HUDEP-2 (cell line): ENCODE measurements at regions not wholly inside any gene's neighbourhood (a gene's known extent, or its start where the extent isn't known, plus 50 kb on each side); places are given as distances from the start of the nearest gene placed in this dataset.
"Not testable (repeated sequence)": the region's sequence is repeated elsewhere in the genome, so short reads cannot be mapped to it uniquely, and the experiment has no call there.

Source experiments
- DNase-seq, 76 experiments: peaks; one replicate each; lab custom pipeline; 2025; ENCODE audit not compliant: unreplicated experiment in 76 of 76; lab: John Stamatoyannopoulos, UW

DNA sequence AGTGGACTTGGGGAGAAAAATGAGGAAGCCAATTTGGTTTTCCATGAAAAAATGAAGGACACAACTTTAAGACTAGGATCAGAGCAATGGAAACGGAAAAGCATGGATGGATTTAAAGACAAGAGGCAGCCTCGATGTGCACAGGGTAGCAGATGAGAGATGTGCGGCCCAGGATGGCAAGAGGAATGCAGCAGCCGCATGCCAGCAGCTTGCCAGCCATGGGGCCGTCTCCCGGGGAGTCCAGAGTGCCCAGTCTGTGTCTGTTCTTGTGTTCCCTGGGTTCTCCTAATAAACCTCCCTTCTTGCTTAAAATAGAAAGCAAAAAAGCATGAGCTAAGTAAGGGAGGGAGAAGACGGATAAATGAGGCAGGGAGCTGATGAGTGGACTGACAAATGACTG is 68.0 kb upstream of the IQSEC1 start:
- no peak for DNase-seq

DNA sequence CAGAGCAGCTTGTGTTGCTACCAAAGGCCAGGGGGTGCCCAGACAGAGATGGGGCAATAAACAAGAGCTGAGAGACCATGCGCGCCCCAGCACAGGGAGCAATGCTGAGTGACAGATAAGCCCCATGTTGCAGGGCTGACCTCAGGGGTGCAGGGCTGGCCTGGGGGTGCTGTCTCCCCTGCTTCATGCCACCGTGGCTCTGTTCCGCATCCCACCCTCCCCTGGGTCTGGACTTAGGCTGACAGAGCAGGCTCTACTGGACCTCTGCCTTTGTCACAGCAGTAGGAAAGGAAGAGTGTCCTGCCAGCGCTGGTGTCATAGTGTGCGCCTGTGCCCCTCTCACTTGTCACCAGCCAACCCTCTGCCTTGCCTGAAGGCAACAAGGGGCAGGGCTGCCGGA is 67.4 kb upstream of the IQSEC1 start:
- no peak for DNase-seq

DNA sequence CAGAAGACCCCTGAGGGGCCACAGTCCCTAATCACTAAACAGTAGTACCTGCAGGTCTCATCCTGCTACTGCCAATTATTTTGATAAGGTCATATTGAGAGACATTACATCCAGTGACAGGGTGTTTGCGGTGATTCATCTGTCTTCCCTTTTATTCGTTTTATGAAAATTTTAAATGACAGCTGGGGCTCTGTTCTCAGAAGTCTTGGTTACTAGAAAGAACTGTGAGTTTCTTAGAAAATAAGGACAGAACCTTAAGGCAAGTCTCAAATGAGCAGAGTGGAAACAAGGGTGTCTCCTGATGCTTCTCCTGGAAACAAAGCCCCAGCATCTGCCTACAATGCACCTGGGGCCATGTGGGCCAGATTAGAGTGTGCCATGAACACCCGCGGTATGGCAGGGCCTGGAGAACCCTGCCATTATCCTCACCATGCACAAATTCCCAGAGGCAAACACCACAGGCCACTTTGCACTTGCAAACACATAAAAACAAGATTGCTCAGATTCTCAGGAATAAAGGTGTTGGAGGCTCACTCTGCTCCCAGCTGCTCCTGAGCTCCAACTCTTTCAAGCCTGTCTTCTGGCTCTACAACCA is 66.3 kb upstream of the IQSEC1 start:
- no peak for DNase-seq

DNA sequence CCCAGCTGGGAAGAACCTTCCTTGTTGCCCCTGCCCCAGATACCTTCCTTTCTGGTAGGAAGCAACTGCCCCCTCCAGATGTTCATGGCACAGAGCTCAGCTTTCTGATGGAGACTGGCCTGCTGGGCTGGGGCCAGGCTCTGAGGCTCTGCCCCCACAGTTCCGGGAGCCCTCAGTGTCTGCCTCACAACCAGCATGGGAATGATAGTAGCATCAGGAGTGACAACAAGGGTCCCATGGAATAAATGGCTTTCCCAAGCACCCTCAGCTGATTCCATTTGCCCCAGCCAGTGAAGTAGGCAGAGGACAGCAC is 65.6 kb upstream of the IQSEC1 start:
- no peak for DNase-seq

DNA sequence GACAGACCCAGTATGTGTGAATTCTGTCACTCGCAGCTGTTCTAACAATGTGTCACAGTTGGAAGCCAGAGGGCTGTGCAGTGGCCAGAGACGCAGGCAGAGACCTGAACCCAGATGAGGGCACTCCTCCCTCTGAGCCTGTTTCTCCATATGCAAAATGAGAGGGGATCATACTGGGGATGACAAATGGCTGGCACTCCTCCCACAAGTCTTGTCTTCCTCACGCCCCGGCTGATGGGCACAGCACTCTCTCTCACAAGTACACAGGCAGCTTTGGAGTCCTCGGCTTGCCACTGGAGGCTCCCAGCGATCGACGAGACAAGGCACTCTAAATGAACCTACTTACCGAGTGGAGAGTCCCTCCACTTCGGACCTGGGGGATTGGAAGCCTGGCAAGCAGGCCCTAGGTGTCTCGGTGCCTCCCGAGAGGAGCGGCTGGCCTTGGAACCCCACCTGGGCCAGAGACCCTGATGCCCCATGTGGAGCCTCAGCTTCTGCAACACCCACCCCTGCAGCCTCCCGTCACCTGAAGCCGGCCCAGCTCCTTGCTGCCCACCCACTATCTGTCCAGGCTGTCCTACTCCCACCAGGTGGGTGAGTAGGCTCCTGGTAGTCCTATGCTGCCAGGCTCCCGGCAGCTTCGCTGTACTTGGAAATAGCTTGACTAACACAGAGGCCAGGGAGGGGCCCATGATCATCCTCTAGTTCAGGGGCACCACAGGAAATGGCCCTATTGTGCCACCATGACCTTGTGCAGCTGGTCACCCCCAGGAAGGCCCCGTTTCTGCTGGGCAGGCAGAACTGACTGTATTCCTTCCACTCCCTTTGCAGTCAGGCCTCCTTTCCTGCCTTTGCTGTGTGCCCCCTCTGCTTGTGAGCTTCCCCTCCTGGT is 65.0 kb upstream of the IQSEC1 start:
- DNase-seq: no peak

DNA sequence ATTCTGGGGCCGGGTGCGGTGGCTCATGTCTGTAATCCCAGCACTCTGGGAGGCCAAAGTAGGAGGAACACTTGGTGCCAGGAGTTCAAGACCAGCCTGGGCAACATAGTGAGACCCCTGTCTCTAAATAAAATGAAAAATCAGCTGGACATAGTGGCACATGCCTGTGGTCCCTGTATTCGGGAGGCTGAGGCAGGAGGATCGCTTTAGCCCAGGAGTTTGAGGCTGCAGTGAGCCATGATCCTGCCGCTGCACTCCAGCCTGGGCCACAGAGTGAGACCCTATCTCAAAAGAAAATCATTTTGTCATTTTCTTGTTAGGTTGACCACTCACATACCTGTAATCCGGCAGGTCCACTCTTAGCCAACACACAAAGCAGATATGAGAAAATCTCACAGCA is 63.6 kb upstream of the IQSEC1 start:
- not testable (repeated sequence) for DNase-seq

DNA sequence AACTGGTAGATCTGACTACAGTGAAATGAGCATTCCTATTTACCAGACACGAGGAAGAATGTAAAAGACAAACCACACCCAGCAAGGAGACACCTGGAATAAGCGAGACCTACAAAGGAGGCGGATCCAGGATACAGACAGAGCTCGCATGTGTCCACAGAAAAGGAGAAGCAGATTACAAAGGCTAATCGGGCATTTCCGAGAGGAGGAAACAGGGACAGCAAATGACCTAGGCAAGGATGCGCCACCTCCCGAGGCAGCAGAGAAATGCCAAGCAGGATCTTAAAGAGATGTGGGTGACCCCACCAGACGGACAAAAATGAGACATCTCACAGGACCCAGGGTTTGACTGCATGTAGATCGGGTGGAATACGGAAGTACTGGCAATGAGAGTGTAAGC is 63.2 kb upstream of the IQSEC1 start:
- DNase-seq: no peak

DNA sequence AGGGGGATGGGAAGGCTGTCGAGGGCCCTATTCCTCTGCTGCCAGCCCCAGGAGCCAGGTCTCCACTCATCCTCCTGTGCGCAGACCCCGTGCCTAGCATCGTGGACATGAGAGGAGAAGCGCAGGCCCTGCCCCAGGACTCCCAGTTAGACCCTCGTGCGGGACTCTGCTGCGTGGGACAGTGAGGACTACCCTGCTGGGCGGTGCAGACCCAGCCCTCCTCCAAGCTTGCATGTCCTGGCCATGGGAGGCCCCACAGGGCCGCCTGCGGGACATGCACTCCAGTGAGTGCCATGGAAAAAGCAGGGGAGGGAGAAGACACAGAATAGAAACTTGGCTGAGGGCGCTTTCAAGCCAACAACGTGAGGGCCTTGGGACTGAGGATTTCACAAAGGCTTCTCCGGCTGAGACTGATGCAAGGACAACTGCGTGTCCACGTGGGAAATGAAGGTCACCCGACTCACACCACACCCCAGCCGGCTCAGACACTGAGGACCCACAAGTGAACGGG is 62.6 kb upstream of the IQSEC1 start:
- DNase-seq: no peak

DNA sequence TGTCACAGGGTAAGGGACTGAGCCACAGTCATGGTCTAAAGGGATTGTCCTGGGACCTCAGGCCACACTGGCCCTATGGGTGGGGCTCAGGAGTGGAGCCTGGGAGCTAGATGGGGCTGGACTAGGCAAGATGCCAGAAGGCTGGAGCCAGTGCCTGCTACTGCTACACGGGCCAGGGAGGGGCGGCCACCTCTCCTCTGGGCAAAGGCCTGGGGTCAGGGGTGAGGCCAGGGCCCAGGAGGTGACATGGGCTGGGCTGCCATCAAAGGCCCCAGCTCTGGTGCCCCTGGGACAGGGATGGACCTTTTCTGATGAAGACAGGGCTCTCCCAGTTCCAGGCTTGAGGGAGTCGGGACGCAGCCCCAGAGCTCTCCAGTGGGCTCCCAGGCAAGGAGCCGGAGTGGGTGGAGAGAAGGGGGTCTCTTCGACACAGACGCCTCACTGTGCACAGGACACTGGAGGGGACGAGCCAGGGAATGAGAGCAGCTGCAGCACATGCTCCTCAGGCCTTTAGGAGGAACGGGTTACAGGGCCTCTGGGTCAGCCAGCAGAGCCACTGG is 62.1 kb upstream of the IQSEC1 start:
- peak in 1 of 76 experiments; percentile 2 for DNase-seq

DNA sequence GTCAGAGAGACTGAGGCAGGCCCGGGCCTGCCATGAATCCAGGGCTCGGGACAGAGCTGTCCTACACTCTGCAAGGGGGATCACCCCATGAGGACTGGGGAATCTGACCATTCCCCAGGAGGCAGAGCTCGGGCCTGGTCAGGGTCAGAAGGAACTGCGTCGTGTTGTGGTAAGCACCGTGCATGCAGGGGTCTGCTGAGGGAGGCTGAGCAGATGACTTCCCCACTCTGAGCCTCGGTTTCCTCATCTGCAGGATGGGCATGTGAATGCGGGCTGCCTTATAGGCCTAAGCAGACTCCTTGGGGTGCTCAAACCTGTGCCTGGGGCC is 61.6 kb upstream of the IQSEC1 start:
- DNase-seq: no peak

DNA sequence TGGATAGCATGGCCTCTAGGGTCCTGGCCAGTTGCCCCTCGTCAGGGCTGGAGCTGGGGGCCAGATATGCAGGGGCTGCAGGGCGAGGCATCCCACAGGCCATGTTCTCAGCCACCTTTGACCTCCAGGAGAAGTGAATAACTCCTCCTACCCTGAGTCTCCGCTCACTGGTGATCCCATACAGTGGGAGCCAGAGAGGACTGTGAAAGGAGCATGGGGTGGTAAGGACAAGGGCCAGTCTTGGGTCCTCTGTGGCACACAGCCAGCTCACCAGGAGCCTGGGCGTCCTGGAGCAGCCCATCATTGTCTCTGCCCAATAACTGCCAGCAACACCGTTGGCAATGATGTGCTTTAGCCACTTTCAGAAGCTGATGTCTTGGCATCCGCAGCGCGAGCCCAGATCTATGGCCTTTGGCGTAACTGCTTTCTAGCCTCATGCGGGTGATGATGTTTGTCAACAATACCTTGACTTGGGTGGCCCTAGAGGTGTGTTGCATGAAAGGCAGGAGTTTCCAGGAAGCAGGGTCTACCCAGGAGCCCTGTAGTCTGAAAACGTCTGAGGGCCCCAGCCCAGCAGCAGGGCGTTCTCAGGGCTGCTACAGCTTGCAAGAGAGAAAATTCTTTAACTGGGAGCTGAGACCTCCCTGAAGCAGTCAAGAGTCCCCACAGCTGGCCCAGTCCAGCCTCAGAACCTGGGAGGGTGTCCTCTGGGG is 61.1 kb upstream of the IQSEC1 start:
- no peak for DNase-seq

DNA sequence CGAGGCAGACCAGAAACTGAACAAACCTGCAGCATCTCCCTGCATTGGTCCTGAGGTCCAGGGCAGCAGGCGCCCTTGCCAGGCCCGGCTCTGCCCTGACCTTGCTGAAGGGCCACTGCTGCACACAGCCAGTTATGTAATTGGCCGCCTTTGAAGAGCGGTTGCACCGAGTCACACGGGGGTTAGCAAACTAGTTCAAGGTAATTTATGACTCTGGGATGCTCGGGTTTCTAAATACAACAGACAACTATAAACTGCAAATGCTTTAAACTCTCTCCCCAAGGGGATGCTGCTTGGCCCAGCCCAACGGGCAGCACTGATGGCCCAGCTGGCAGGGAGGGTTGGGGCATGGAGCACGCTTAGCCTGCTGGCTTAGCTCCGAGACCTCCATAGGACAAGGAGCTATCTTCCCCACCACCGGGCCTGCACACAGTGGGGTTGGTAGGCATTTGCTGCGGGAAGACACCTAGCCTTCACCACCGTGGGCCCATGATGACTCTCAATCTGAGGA is 60.3 kb upstream of the IQSEC1 start:
- DNase-seq: no peak

DNA sequence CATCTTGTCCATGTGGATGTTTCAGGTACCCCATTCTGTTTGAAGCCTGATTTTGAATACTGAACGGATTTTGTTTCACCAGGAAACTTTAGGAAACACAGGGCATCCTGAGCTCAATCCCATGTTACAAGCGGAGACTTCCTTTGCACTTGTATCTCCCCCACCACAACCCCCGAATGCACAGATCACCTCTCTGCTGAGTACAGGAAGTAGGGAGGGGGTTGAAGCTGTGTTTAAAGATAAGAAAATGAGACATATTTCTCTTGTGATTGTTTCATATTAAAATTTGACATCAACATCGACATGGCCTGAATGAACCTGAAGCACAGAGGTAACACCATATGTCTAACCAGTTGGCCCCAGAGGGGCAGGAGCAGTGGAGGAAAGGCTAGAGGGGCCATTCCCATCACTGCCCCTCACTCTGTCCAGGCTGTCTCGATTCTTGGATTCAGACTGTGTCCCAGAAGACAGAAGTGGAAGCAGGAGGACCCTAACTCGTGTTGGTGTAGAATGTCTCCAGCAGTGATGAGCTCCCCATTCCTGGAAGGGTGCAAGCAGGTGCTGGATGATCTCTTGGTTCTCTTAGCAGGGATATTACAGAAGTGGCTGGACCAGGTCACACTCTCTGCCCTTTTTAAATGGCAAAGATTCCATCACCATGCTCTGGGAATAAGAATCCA is 59.6 kb upstream of the IQSEC1 start:
- DNase-seq: no peak

DNA sequence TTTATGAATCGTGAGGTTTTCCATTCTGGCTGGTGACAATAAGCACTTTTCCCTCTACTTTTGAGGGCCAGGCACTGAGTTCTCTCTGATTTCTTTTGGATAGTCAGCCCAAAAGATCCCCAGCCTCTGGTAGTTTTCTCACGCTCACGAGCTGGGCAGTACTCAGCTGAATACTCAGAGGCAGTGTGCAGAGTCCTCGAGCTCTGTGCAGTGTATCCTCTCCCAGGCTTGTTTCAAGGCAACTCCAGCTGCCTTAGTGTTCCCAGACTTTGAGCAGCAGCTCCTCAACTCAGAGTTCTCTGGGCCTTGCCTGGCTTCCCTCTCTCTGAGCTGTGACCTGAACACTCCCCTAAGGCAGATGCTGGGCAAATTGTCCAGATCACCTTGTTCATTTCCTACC is 59.1 kb upstream of the IQSEC1 start:
- DNase-seq: no peak

DNA sequence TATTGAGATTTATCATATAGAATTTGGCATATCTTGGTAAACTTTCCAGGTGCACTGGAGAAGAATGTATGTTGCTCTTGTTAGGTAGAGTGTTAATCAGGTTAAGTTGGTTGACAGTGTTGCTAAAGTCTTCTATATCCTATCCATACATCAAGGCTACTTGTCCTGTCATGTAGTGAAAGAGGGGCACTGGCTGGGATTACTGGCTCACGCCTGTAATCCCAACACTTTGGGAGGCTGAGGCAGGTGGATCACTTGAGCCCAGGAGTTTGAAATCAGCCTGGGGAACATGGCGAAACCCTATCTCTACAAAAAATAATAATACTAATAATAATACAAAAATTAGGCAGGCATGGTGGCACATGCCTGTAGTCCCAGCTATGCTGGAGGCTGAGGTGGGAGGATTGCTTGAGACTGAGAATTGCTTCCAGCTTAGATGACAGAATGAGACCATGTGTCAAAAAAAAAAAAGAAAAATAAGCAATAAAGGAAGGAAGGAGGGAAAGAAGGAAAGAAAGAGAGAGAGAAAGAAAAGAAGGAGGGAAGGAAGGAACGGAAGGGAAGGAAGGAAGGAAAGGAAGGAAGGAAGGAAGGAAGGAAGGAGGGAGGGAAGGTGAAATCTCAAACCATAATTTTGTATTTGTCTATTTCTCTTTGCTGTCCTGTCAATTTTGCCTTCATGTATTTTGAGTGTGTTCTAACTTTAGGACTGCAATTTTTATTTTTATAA is 57.4 kb upstream of the IQSEC1 start:
- DNase-seq: no peak

DNA sequence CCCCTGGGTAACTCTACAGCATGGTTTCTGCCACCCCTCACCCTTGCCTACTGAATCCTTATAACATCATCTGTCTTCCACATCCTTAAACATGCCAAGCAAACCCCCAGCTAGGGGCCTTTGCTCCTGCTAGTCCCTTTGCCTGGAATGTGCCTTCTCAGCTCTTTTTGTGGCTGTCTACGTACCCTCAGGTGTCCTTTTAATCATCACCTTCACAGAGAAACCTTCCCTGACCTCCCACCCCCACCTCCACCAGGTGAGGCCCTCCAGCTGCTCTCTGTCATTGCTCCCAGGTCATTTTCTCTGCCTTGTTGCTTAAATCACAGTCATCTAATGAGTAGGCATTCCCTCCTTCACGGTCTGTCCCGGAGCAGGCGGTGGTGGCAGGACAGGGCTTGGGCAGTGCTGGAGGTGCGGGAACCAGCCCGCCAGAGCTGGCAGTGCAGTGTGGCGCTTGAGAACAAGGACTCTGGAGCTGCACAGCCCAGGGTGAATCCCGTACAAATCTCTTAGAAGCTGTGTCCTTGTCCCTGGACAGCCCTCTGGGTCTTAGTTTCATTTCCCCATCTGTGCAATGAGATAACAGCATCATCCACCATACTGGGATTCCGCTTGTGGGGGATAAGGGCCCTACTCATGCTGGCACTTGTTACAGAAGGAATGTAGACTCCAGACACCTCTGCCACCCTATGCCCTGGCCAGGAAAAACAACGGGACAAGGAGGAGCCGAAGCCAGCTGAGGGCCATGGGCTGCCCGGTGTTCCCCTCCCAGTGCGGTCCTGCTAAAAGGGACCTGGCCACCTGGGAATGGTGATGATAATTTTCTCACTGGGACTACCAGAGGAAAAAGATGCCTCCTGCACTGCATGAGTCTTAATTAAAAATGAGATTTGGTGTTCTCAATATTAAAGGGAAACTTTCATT is 52.1 kb upstream of the IQSEC1 start:
- DNase-seq: no peak

DNA sequence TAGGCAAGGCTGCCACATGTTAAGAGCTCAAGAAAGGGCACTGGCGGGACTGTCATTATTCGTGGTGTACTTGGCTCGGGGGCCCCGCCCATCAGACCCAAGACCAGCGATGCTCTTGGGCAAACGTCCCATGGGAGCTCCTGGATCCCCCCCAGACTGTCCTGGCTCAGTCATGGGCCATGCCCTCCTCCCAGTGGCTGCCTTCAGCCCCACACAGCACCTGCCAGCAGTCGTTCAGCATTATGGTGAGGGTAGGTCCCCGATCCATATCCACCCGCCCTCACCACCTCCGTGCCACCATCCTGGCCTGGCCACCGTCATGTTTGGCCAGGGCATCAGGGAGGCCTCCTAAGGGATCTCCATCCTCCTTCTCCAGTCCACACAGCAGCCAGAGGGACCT is 51.4 kb upstream of the IQSEC1 start:
- DNase-seq: no peak

DNA sequence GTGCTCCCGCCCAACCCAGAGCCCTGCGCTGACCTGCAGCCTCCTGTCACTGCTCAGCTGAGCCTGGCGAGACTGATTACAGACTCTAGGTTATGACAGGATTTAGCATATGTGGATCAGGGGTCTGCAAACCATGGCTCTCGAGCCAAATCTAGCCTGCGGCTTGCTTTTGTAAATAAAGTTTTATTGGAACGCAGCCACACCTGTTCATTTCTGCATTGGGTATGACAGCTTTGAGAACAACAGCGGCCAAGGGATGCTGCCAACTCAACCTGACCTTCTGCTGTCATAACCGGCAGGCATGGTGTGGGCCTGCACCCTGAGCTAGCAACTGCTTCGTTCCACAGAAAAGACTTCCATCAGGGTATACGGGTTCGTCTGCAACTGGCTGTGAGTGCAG is 50.5 kb upstream of the IQSEC1 start:
- no peak for DNase-seq

DNA sequence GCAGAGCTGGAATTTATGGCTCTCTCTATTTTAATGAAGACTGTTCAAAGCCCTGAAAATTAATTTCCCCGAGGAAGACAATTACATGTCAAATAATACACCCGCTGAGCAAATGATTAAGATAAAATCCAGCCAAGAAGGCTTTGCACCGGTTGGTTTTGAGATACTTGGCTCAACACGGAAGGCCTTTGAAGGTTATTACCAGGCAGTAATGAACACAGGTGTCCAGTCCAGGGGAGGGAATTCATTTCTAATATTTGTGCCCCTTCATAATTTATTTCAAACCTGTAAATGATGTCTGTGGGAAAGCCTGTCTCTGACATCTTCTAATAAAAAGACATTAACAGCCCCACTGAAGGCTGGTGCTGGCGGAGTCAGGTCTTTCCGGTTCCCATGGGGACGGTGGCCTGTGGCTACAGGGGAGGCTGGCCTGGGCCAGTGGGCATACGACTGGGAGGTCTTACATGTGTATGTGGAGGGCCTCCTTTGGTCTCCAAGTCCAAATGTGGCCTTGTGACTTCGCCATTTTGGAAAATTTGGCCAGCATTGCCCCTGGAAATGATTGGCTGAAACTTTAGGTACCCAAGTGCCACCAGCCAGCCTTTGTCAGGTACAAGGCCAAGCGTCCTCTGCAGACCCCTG is 49.9 kb upstream of the IQSEC1 start:
- no peak for DNase-seq
